NB4 (cell line): ENCODE measurements at regions not wholly inside any gene's neighbourhood (a gene's known extent, or its start where the extent isn't known, plus 50 kb on each side); places are given as distances from the start of the nearest gene placed in this dataset.

Source experiments
- POLR2A ChIP-seq: IDR thresholded peaks from 2 replicates; pipeline ENCODE4 v1.6.1; 2011; ENCODE audit warnings: mild to moderate bottlenecking; ENCODE audit not compliant: insufficient read length; ENCODE audit errors: extremely low read depth
- TF ChIP-seq, protein P1 (sequence below): IDR thresholded peaks from one replicate; pipeline ENCODE4 v1.5.1; 2012; ENCODE audit warnings: low read depth, low read length
- TF ChIP-seq, protein P2 (sequence below): IDR thresholded peaks from 2 replicates; pipeline ENCODE4 v1.6.1; 2011; ENCODE audit warnings: low read depth, low read length

DNA sequence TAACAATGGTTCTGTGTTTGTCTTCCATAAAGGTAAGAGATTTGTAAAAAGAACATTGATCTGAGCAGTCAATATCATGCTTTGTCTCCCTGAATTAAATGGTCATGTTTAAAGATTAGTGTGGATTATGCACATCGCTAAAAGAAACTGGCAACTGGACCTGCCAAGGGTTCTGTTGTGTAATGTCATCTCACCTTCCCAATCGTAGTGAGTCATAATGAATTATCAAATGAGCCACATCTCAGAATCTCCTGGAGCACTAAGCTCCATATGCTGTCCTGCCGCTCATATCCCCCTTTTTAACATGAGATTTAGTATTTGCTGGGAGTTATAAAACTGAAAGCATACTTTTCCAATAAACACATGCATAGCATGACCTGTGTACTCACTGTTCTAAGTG lies 187.0 kb upstream of the OPRM1 start:
- TF ChIP-seq, protein P1, sequence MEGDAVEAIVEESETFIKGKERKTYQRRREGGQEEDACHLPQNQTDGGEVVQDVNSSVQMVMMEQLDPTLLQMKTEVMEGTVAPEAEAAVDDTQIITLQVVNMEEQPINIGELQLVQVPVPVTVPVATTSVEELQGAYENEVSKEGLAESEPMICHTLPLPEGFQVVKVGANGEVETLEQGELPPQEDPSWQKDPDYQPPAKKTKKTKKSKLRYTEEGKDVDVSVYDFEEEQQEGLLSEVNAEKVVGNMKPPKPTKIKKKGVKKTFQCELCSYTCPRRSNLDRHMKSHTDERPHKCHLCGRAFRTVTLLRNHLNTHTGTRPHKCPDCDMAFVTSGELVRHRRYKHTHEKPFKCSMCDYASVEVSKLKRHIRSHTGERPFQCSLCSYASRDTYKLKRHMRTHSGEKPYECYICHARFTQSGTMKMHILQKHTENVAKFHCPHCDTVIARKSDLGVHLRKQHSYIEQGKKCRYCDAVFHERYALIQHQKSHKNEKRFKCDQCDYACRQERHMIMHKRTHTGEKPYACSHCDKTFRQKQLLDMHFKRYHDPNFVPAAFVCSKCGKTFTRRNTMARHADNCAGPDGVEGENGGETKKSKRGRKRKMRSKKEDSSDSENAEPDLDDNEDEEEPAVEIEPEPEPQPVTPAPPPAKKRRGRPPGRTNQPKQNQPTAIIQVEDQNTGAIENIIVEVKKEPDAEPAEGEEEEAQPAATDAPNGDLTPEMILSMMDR = no peak
- TF ChIP-seq, protein P2, sequence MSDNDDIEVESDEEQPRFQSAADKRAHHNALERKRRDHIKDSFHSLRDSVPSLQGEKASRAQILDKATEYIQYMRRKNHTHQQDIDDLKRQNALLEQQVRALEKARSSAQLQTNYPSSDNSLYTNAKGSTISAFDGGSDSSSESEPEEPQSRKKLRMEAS = no peak
- TF ChIP-seq POLR2A = no peak
